ENCODE measurements at regions not wholly inside any gene's neighbourhood (a gene's known extent, or its start where the extent isn't known, plus 50 kb on each side); places are given as distances from the start of the nearest gene placed in this dataset.
"Not testable (repeated sequence)": the region's sequence is repeated elsewhere in the genome, so short reads cannot be mapped to it uniquely, and the experiment has no call there.

DNA sequence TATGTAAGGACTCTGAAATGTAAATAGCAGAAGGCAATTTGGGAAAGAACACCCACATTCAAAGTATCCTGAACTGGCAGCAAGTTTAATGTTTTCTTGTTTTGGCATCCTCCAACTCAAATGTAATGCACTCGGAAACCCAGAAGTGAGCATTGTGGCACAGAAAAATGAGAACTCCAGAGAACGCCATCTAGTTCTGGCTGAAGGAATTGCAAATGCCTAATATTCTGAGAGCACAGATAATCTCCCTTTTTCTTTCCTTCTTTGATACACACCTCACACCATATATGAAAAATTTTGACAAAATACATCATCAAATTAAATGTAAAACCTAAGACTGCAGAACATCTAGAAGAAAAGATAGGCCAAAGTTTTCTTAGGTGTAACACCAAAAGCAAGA, 52.1 kb downstream of the PWWP3B start:
- DNase-seq = no peak

DNA sequence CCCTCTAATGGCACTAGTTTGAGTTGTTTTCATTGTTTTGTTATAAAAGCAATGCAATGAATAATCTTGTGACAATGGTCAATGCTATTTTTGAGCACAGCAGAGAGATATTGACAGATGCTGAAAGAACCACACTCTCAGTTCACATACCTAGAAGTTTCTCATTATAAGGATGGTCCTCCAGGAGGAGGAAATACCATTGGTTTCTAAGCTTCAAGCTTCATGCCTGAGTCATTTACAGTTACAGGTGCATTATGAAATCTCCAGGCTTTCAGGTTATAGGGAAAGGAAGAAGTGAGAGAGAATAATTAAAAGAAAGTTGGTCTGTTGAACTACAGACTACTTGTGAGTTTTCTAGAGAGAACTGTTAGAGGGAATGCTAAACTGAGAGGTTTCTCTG, 75.3 kb downstream of the PWWP3B start:
- no peak for DNase-seq

DNA sequence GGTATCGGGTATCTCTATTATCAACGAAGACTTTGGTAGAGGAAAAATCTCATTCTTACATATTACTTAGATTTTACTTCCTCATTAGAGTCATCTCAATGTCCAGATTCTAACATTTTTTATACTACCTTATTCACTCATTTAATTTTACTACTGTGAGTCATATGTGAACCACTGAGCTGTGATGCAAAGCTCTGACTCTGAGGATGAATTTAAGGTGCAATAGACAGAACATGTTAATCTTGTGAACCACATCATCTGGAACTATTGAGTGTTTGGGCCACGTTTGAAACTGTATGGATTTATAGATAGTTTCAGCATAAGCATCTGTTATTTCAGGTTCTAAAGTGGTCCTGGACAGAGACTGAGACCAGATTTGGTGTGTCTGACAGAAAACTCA, 78.4 kb downstream of the PWWP3B start:
- no peak for DNase-seq

DNA sequence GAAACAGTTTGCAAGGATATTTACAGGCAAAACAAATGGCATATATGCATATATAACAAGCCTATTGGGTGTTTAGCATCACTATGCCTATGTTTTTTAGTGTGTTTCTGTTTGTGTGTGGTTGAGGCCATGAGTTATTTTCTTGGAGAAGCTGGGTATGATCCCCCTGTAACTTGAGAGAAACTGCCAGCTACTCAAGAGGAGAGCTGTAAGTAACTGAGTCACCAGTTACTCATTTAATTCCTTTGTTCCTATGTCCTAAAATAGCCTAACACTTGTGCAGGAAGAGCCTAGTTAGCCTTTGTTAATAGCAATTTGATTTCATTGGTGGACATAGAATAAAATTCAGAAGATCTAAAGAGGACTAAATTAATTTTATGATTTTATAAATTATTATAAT, 79.1 kb downstream of the PWWP3B start:
- no peak for DNase-seq

DNA sequence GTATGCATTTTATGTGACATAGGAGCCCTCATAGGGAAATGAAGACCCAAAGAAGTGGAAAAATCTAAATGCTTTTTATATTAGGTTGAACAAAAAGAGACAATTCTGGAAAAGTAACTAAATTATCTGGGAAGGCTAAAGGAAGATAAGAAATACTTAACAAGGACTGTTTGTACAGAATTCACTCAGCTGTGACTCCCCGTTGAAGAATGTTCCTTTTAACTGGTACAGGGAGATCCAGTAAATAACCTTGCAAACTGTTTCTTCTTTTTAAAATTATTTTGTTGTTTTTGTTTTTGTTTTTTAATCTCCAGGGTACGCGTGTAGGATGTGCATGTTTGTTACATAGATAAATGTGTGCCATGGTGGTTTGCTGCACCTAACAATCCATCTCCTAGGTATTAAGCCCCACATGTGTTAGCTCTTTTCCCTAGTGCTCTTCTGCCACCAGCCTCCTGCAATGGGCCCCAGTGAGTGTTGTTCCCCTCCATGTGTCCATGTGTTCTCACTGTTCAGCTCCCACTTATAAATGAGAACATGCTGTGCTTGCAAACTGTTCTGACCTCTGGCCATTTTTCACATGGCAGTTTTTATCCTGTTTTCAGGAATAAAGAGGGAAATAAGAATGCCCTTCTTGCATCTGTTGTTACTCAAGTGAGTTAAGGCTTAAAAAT, 81.7 kb downstream of the PWWP3B start:
- no peak for DNase-seq

DNA sequence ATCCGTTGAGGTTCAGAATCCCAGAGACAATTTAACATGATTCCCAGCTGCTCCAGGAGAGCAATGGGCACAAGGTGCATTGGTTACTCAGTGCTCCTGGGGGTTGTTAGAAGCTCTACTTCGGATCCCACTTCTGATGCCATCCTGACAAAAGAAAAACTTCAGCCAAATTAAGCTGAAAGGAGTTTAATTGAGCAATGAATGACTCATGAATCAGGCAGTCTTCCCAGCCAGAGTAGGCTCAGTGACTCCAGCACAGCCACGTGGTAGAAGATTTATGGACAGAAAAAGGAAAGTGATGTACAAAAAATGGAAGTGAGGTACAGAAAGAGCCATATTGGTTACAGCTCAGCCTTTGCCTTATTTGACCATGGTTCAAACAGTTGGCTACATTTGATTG, 95.7 kb downstream of the PWWP3B start:
- DNase-seq = no peak

DNA sequence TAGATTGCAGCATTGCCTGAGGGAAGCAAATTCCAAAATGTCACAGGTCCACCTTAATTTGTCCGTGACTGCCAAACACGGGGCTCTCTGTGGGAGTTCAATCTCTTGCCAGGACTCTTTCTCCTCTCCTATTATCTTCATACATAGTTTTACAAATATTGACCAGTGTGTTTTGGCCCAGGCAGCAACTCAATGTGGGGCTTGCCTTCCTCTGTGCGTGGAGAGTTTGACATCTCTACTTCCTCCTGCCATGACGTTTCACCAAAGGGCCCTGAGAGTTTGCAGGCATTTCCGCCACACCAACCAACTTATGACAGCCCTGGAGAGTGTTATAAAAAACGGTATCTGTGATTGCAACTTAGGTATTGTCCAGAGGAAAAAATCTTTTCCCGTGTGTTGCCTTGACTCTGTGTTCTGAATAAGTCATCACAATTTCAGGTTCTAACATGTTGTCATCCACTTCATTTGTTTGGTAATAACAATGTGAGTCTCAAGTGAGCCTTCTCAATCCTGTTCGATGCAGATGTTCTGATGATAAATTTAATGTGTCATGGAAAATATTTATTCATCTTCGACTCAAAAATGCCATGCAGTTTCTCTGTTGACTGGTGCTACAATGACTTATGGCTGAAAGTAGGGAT, 106.0 kb downstream of the PWWP3B start:
- DNase-seq = not testable (repeated sequence)

DNA sequence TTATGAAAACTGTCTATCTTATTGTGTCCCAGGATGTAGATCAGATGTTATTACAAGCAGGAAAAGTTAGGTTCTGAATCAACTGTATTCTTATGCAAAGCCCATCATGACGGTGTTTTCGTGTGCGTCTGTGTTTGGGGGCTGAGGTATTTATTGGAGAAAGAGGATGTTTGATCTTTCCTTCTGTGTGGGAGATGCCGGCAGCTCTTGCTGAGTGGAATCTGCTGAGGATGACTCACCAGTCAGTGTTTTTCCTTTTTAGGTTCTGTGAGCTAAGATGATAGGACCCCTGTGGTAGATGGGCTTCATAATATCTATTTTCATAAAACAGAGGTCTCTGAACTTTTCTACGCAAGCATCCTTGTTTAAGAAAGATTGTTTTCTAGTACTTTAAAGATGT, 107.1 kb downstream of the PWWP3B start:
- DNase-seq = not testable (repeated sequence)

DNA sequence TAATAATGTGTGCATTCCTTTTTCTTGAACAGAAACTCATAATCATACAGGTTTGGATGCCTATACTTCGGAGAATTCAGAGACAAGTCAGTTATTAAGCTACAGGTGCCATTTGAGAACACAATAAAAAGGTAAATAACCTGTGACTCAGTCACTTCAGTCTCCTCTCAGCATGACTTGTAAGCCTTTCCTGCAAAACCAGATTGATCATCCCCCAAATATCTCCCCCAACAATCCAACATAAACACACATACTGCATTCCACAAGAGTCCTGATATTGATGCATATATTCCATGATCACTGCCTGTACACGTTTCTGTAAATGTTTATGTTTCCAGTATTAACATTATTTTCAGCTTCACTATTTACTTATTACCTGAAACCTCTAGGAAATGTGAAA, 110.8 kb downstream of the PWWP3B start:
- no peak for DNase-seq

DNA sequence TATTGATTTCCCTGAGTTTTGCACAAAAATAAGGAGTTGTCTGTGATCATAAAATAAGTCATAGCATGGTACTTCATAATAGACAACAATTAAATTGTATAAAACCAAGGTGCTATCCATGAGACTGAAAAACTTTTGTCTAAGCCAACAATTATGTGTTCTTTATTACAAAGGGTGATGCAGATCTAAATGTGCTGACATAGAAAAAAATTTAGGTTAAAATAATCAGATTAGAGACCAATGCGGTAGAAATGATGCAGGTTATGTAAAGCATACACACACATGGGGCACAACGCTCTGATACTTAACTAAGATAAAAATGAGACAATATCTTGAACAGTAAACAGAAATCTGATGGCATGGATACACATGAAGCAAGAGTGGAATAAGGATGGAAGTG, 113.3 kb downstream of the PWWP3B start:
- no peak for DNase-seq

DNA sequence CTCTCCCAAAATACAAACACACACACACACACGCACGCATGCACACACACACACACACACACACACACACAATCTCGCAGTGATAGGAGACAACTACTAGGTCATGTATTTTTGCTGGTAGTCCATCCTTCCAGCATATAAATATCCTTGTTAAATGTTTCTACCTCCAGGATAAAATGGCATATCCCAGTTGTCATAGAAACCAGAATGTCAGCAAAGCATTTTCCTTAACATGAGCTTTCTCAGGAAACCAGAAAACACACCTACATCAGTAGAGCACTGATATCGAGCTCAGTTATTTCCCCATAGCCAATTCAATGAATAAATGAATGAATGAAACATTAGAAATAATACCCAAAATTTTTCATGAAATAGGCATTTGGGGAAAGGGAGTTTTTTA, 115.7 kb downstream of the PWWP3B start:
- no peak for DNase-seq

DNA sequence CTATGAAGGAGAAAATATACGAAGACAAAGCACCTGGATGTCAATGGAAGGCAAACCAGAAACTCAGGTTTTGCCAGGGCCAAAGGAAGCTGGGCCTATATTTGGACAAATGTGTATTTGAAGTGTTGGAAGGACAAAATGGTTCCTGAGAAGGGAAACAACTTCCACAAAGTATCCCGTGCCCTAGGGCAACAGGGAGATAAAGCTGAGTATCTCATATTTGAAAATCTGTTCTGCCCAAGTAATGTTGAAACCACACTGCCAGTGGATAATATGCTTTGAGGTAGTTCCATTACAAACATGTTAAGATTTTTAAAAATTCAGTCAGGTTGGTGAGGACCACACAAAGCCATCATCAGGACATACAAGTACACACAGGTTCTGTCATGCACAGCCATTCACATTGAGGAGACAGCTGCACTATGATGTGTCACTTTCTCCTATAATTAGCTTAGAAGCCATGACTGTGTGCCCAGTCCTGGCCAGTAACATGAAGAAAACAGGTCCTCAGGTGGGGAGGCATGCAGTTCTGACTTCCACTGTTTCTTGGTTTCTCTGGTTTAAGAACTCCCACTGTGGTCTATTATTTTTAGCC, 116.4 kb downstream of the PWWP3B start:
- DNase-seq = no peak

DNA sequence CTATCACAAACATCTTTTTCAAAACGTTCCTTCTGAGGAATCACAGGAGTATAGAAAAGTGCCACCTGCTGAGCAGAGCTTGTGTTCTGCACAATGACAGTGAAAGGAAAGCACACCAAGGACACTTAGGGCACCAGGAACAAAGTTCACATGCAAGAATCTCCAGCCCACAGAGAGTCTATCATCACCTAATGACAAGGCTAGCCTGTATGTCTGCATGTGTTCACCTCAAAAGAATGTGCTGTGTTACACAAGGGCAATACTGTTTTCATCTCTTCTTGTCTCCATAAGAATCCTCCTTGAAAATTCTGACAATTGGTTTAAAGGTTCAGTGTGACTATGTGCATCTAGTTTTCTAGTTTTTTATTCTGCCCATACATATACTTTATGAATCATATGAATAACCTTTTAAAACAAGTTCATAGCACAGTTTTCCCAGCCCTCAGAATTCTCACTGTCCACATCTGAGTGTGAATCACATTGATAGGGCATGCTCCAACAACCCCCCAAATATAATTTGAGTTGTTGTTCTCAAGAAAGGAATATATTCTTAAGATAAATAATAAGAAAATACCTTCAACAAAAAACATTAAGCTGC, 118.0 kb downstream of the PWWP3B start:
- DNase-seq = no peak

DNA sequence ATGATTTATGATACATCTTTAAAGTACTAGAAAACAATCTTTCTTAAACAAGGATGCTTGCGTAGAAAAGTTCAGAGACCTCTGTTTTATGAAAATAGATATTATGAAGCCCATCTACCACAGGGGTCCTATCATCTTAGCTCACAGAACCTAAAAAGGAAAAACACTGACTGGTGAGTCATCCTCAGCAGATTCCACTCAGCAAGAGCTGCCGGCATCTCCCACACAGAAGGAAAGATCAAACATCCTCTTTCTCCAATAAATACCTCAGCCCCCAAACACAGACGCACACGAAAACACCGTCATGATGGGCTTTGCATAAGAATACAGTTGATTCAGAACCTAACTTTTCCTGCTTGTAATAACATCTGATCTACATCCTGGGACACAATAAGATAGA, 122.7 kb downstream of the PWWP3B start:
- DNase-seq = not testable (repeated sequence)

DNA sequence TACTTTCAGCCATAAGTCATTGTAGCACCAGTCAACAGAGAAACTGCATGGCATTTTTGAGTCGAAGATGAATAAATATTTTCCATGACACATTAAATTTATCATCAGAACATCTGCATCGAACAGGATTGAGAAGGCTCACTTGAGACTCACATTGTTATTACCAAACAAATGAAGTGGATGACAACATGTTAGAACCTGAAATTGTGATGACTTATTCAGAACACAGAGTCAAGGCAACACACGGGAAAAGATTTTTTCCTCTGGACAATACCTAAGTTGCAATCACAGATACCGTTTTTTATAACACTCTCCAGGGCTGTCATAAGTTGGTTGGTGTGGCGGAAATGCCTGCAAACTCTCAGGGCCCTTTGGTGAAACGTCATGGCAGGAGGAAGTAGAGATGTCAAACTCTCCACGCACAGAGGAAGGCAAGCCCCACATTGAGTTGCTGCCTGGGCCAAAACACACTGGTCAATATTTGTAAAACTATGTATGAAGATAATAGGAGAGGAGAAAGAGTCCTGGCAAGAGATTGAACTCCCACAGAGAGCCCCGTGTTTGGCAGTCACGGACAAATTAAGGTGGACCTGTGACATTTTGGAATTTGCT, 123.8 kb downstream of the PWWP3B start:
- DNase-seq = not testable (repeated sequence)

DNA sequence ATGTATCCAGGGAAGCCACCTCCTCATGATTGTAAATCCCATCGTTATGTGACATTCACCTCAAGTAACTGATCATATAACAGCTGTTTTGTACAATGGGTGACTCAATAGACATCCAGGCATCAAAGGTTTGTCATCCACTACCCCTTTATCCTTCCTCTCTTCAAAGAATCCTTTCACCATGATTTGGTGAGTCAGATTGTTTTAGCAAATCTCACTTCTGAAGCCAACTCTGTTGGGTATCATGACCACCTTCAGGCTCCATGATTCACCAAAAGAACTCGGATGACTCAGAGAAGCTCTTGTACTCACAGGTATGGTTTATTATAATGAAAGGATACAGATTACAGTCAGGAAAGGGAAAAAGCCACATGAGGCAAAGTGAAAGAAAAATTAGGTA, 132.1 kb downstream of the PWWP3B start:
- no peak for DNase-seq

DNA sequence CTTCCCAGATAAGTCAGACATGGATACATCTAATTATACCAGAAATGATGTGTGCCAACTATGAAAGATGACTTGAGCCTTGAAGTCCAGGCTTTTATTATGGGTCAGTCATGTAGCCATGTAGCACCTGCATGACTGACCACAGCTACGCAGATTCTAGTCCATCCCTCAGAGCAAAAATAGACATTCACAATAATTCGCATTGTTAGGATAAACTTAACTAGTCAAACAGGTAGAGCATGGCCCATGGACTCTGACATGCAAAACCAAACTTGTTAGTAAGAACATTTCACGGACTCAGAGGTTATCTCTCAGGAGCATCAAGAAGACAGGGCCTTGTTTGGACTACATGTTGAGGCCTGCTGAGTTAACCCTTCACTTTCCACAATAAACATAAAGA, 132.6 kb downstream of the PWWP3B start:
- DNase-seq = no peak

DNA sequence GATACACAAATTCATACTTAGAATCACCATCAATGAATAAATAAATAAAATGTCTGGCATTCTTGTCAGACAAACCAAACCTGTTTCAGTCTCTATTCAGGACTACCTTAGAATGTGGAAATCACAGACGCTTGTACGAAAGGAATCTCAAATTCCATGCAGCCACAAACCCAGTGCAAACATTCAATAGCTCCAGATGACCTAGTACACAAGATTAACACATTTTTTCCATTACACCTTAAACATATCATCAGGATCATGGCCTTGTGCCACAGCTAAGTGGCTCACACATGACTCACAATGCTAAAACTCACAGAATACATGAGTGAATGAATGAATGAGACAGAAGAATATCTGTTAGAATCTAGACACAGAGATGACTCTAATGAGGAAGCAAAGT, 134.2 kb downstream of the PWWP3B start:
- DNase-seq = no peak

DNA sequence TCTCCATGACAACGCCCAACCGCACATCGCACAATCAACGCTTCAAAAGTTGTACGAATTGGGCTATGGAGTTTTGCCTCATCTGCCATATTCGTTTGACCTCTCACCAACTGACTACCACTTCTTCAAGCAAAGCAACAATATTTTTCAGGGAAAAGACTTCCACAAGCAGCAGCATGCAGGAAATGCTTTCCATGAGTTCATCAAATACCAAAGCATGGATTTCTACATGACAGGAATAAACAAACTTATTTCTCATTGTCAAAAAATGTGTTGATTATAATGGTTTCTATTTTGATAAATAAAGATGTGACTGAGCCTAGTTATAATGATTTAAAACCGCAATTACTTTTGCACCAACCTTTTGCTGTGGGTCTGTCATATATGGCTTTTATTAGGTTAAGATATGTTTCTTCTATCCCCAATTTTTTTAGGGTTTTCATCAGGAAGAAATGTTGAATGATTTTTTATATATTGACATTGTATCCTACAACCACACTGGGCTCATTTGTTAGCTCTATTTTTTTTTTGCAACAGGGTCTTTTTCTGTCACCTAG, 138.4 kb downstream of the PWWP3B start:
- no peak for DNase-seq

DNA sequence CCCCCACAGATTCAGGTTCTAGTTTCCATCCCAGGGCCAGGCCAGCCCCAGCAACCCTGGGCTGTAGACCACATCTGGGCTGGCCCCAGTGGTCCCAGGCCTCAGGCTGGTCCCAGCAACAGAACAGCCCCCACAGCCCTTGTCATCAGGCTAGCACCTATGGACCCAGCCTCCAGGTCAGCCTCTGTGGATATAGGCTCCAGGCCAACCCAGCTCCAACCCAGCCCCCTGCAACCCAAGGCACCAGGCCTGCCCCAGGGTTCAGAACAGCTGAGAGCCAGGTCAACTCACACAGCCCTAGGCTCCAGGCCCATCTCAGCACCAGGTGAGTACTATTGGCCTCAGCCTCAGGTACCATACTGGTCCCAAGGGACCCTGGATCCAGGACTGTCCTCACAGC, 155.3 kb downstream of the PWWP3B start:
- DNase-seq = no peak

DNA sequence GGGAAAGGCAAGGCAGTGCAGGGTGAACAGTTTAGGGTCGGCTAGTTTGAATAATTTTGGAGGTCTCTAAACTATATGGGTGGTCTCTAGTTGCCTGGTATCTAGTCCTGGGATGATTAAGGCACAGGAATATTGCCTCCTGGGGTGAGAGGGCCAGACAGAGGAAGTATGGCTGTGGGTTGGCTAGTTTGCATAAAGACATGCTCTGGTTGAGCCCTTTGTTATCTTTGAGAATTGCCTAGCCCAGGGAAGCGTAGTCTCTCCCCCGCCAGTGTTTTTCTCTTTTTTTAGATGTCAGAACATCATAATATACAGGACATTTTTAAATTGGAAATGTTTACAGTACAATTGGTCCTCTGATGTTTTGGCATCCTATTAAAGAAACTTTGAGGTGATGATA, 163.5 kb downstream of the PWWP3B start:
- DNase-seq = no peak

DNA sequence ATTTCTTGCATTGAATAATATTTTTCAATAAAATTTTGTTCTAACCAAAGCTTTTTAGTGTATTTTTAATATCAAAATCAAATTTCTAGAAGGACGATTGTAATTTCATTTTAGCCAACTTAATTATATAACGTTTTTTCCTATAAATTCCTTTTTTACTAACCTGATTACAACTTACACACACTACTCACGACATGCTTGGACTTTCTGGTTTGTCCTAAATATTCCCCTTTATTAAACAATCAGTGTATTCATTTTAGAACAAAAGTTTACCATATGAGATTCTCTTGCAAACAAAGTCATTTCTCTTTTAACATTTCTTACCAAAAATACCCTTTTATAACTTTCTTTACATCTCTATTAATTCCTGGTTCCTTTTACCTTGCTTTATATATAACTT, 173.7 kb downstream of the PWWP3B start:
- no peak for DNase-seq

DNA sequence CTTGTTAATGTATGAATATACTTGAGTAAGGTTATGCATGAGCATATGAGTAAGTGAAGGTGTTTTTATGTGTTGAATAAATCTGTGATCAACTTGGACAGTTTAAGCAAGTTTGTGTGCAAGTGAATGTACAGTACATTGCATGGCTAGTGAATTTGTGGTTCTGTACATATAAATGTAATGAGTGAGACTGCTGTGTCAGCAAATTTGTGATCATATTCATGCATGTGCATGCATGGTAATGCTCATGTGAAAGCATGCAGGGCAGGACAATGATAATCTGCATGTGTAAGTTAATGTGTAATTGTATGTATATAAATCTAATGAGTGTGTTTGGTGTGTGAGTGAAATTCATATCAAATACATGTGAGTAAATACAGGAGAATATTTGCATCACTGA, 188.5 kb downstream of the PWWP3B start:
- no peak for DNase-seq

DNA sequence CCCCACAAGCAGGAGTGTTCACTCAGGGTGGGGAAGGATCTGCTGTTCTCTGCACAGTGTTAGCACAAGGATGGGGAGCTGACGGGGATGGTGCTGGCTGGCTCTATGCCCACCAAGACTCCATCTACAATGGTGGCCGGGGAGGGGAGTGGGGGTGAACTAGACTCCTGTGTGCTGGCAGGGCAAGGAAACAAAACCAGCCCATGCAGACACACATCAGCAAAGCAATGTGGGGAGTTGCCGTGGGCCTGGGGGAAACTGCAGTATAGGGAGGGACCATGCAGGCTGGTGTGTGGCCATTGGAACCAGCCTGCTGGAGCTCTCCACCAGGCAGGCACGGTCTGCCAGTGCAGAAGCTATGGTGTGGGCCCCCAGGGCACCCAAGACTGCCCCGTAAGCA, 195.1 kb downstream of the PWWP3B start:
- DNase-seq = no peak
